ENCODE measurements at regions not wholly inside any gene's neighbourhood (a gene's known extent, or its start where the extent isn't known, plus 50 kb on each side); places are given as distances from the start of the nearest gene placed in this dataset.

- H3K9me3 ChIP-seq (ENCODE audit: control insufficient read depth, insufficient read depth, low read depth, low read length) = peaks cover 15% of the 10 kb centered on the region
- no peaks in the 10 kb centered on the region for H3K27me3 ChIP-seq (ENCODE audit: control insufficient read depth, insufficient read depth, low read length)
- H3K4me3 ChIP-seq (ENCODE audit: low read depth, low read length) = no peak overlapping the region
- H3K4me1 ChIP-seq (ENCODE audit: control insufficient read depth, insufficient read depth, low read length) = peaks cover 37% of the 10 kb centered on the region
- peak overlapping the region; percentile 21 for H3K9ac ChIP-seq (ENCODE audit: low read length)
- H3K36me3 ChIP-seq (ENCODE audit: control insufficient read depth, insufficient read depth, low read length) = peaks cover 2% of the 10 kb centered on the region; the same call in 1 of the 2 replicates
- H3K27ac ChIP-seq (ENCODE audit: low read depth, low read length) = peak overlapping the region; percentile 38
Measured at GRCh38 chr11:121800240-121800639, 315.8 kb downstream of the BLID start.

- Histone ChIP-seq H3K4me3 (ENCODE audit: low read depth, low read length) (no peak overlapping the region), H3K36me3 (ENCODE audit: control insufficient read depth, insufficient read depth, low read length) (peaks cover 2% of the 10 kb centered on the region; the same call in 1 of the 2 replicates), H3K27me3 (ENCODE audit: control insufficient read depth, insufficient read depth, low read length) (no peaks in the 10 kb centered on the region), H3K9me3 (ENCODE audit: control insufficient read depth, insufficient read depth, low read depth, low read length) (peaks cover 15% of the 10 kb centered on the region), H3K27ac (ENCODE audit: low read depth, low read length) (no peak overlapping the region), H3K9ac (ENCODE audit: low read length) (no peak overlapping the region), H3K4me1 (ENCODE audit: control insufficient read depth, insufficient read depth, low read length) (peaks cover 37% of the 10 kb centered on the region)
Measured at GRCh38 chr11:121797496-121797895, 318.5 kb downstream of the BLID start.

- H3K4me3 ChIP-seq (ENCODE audit: low read depth, low read length) = no peak overlapping the region
- H3K27ac ChIP-seq (ENCODE audit: low read depth, low read length) = no peak overlapping the region
- H3K9ac ChIP-seq (ENCODE audit: low read length) = no peak overlapping the region
- no peaks in the 10 kb centered on the region for H3K27me3 ChIP-seq (ENCODE audit: control insufficient read depth, insufficient read depth, low read length)
- H3K4me1 ChIP-seq (ENCODE audit: control insufficient read depth, insufficient read depth, low read length) = peaks cover 15% of the 10 kb centered on the region
- H3K9me3 ChIP-seq (ENCODE audit: control insufficient read depth, insufficient read depth, low read depth, low read length) = peaks cover 15% of the 10 kb centered on the region
- H3K36me3 ChIP-seq (ENCODE audit: control insufficient read depth, insufficient read depth, low read length) = peaks cover 2% of the 10 kb centered on the region; the same call in 1 of the 2 replicates
Measured at GRCh38 chr11:121795174-121795573, 320.8 kb downstream of the BLID start.

GRCh38 chr11:121794671-121795141 lies 321.3 kb downstream of the BLID start:
- Histone ChIP-seq H3K27me3 (ENCODE audit: control insufficient read depth, insufficient read depth, low read length) (no peaks in the 10 kb centered on the region), H3K9me3 (ENCODE audit: control insufficient read depth, insufficient read depth, low read depth, low read length) (peaks cover 12% of the 10 kb centered on the region), H3K9ac (ENCODE audit: low read length) (no peak overlapping the region), H3K27ac (ENCODE audit: low read depth, low read length) (no peak overlapping the region), H3K4me1 (ENCODE audit: control insufficient read depth, insufficient read depth, low read length) (peaks cover 11% of the 10 kb centered on the region), H3K4me3 (ENCODE audit: low read depth, low read length) (no peak overlapping the region), H3K36me3 (ENCODE audit: control insufficient read depth, insufficient read depth, low read length) (peaks cover 2% of the 10 kb centered on the region; the same call in 1 of the 2 replicates)

GRCh38 chr11:121793916-121794315 lies 322.1 kb downstream of the BLID start:
- H3K9ac ChIP-seq (ENCODE audit: low read length) = no peak overlapping the region
- no peaks in the 10 kb centered on the region for H3K27me3 ChIP-seq (ENCODE audit: control insufficient read depth, insufficient read depth, low read length)
- H3K36me3 ChIP-seq (ENCODE audit: control insufficient read depth, insufficient read depth, low read length) = 0 out of 2 replicates have a peak, but pooled peaks cover 2% of the 10 kb centered on the region
- no peak overlapping the region for H3K27ac ChIP-seq (ENCODE audit: low read depth, low read length)
- H3K9me3 ChIP-seq (ENCODE audit: control insufficient read depth, insufficient read depth, low read depth, low read length) = peaks cover 5% of the 10 kb centered on the region
- H3K4me3 ChIP-seq (ENCODE audit: low read depth, low read length) = no peak overlapping the region
- H3K4me1 ChIP-seq (ENCODE audit: control insufficient read depth, insufficient read depth, low read length) = peaks cover 10% of the 10 kb centered on the region

GRCh38 chr11:121793291-121793690 lies 322.7 kb downstream of the BLID start:
- peaks cover 10% of the 10 kb centered on the region for H3K4me1 ChIP-seq (ENCODE audit: control insufficient read depth, insufficient read depth, low read length)
- H3K9me3 ChIP-seq (ENCODE audit: control insufficient read depth, insufficient read depth, low read depth, low read length) = no peaks in the 10 kb centered on the region
- H3K27me3 ChIP-seq (ENCODE audit: control insufficient read depth, insufficient read depth, low read length) = no peaks in the 10 kb centered on the region
- H3K36me3 ChIP-seq (ENCODE audit: control insufficient read depth, insufficient read depth, low read length) = no peaks in the 10 kb centered on the region
- no peak overlapping the region for H3K9ac ChIP-seq (ENCODE audit: low read length)
- no peak overlapping the region for H3K27ac ChIP-seq (ENCODE audit: low read depth, low read length)
- no peak overlapping the region for H3K4me3 ChIP-seq (ENCODE audit: low read depth, low read length)

GRCh38 chr11:121792185-121792584 lies 323.8 kb downstream of the BLID start:
- Histone ChIP-seq H3K27ac (ENCODE audit: low read depth, low read length) (no peak overlapping the region), H3K36me3 (ENCODE audit: control insufficient read depth, insufficient read depth, low read length) (no peaks in the 10 kb centered on the region), H3K4me3 (ENCODE audit: low read depth, low read length) (no peak overlapping the region), H3K27me3 (ENCODE audit: control insufficient read depth, insufficient read depth, low read length) (no peaks in the 10 kb centered on the region), H3K9me3 (ENCODE audit: control insufficient read depth, insufficient read depth, low read depth, low read length) (no peaks in the 10 kb centered on the region), H3K4me1 (ENCODE audit: control insufficient read depth, insufficient read depth, low read length) (peaks cover 10% of the 10 kb centered on the region), H3K9ac (ENCODE audit: low read length) (no peak overlapping the region)

- no peak overlapping the region for H3K9ac ChIP-seq (ENCODE audit: low read length)
- H3K27me3 ChIP-seq (ENCODE audit: control insufficient read depth, insufficient read depth, low read length) = no peaks in the 10 kb centered on the region
- peaks cover 8% of the 10 kb centered on the region for H3K4me1 ChIP-seq (ENCODE audit: control insufficient read depth, insufficient read depth, low read length)
- no peaks in the 10 kb centered on the region for H3K9me3 ChIP-seq (ENCODE audit: control insufficient read depth, insufficient read depth, low read depth, low read length)
- no peak overlapping the region for H3K4me3 ChIP-seq (ENCODE audit: low read depth, low read length)
- no peak overlapping the region for H3K27ac ChIP-seq (ENCODE audit: low read depth, low read length)
- no peaks in the 10 kb centered on the region for H3K36me3 ChIP-seq (ENCODE audit: control insufficient read depth, insufficient read depth, low read length)
Measured at GRCh38 chr11:121790430-121790829, 325.6 kb downstream of the BLID start.

GRCh38 chr11:121780971-121781370 lies 328.2 kb upstream of the SORL1-AS1 start:
- no peaks in the 10 kb centered on the region for H3K4me1 ChIP-seq (ENCODE audit: control insufficient read depth, insufficient read depth, low read length)
- H3K9ac ChIP-seq (ENCODE audit: low read length) = no peak overlapping the region
- H3K27me3 ChIP-seq (ENCODE audit: control insufficient read depth, insufficient read depth, low read length) = no peaks in the 10 kb centered on the region
- H3K27ac ChIP-seq (ENCODE audit: low read depth, low read length) = no peak overlapping the region
- H3K4me3 ChIP-seq (ENCODE audit: low read depth, low read length) = no peak overlapping the region
- H3K36me3 ChIP-seq (ENCODE audit: control insufficient read depth, insufficient read depth, low read length) = no peaks in the 10 kb centered on the region
- H3K9me3 ChIP-seq (ENCODE audit: control insufficient read depth, insufficient read depth, low read depth, low read length) = no peaks in the 10 kb centered on the region

- H3K4me1 ChIP-seq (ENCODE audit: control insufficient read depth, insufficient read depth, low read length) = no peaks in the 10 kb centered on the region
- no peaks in the 10 kb centered on the region for H3K9me3 ChIP-seq (ENCODE audit: control insufficient read depth, insufficient read depth, low read depth, low read length)
- no peak overlapping the region for H3K4me3 ChIP-seq (ENCODE audit: low read depth, low read length)
- no peaks in the 10 kb centered on the region for H3K36me3 ChIP-seq (ENCODE audit: control insufficient read depth, insufficient read depth, low read length)
- no peak overlapping the region for H3K9ac ChIP-seq (ENCODE audit: low read length)
- H3K27me3 ChIP-seq (ENCODE audit: control insufficient read depth, insufficient read depth, low read length) = no peaks in the 10 kb centered on the region
- H3K27ac ChIP-seq (ENCODE audit: low read depth, low read length) = no peak overlapping the region
Measured at GRCh38 chr11:121777056-121777455, 324.3 kb upstream of the SORL1-AS1 start.

GRCh38 chr11:121775276-121775675 lies 322.5 kb upstream of the SORL1-AS1 start:
- no peak overlapping the region for H3K27ac ChIP-seq (ENCODE audit: low read depth, low read length)
- H3K9ac ChIP-seq (ENCODE audit: low read length) = no peak overlapping the region
- no peaks in the 10 kb centered on the region for H3K36me3 ChIP-seq (ENCODE audit: control insufficient read depth, insufficient read depth, low read length)
- no peak overlapping the region for H3K4me3 ChIP-seq (ENCODE audit: low read depth, low read length)
- H3K27me3 ChIP-seq (ENCODE audit: control insufficient read depth, insufficient read depth, low read length) = no peaks in the 10 kb centered on the region
- H3K9me3 ChIP-seq (ENCODE audit: control insufficient read depth, insufficient read depth, low read depth, low read length) = no peaks in the 10 kb centered on the region
- no peaks in the 10 kb centered on the region for H3K4me1 ChIP-seq (ENCODE audit: control insufficient read depth, insufficient read depth, low read length)

GRCh38 chr11:121773076-121773475 lies 320.3 kb upstream of the SORL1-AS1 start:
- Histone ChIP-seq H3K27ac (ENCODE audit: low read depth, low read length) (no peak overlapping the region), H3K27me3 (ENCODE audit: control insufficient read depth, insufficient read depth, low read length) (no peaks in the 10 kb centered on the region), H3K9me3 (ENCODE audit: control insufficient read depth, insufficient read depth, low read depth, low read length) (no peaks in the 10 kb centered on the region), H3K9ac (ENCODE audit: low read length) (no peak overlapping the region), H3K4me1 (ENCODE audit: control insufficient read depth, insufficient read depth, low read length) (no peaks in the 10 kb centered on the region), H3K4me3 (ENCODE audit: low read depth, low read length) (no peak overlapping the region), H3K36me3 (ENCODE audit: control insufficient read depth, insufficient read depth, low read length) (no peaks in the 10 kb centered on the region)
